GM19193 (cell line): ENCODE measurements at regions not wholly inside any gene's neighbourhood (a gene's known extent, or its start where the extent isn't known, plus 50 kb on each side); places are given as distances from the start of the nearest gene placed in this dataset.

ENCODE experiments used
- POLR2A ChIP-seq: IDR thresholded peaks from 4 replicates; pipeline ENCODE4 v1.6.1; 2011; ENCODE audit not compliant: insufficient read depth, insufficient read length; ENCODE audit errors: extremely low read depth

DNA sequence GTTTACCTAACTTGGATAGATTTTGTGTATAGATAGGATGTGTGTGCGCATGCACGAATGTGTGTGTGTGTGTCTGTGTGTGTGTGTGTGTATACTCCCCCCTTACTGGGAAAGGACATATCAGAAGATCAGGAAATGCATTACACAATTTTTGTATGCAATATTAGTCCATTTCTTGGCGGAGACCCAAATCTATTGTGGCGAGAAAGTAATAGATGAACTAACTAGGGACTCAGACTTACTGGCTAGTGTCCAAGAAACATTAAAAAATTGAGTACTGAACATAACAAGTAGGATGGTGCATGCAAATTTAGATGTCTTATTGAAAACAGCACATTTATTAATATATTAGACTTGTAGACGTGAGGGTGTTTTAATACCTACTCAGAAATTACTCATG, 1036.5 kb upstream of the FANCL start:
- no peak for TF ChIP-seq POLR2A

DNA sequence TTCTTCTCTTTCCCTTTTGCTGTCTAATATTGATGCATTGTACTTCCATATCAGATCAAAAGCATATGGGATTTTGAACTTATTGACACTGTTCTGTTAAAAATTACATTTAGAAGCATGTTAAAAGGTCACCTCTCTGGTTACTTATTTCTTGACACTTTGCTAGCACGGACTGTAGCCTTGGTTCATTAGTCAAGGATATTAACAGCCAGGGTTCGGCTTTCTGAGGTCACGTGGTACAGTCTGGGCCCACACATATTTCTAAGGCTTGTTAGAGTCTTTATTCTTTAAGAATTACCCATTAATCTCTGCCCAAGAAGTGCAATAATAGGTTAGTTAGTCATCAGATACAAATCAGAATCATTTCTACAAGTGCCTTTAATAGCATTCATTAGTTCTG, 1035.8 kb upstream of the FANCL start:
- no peak for TF ChIP-seq POLR2A

DNA sequence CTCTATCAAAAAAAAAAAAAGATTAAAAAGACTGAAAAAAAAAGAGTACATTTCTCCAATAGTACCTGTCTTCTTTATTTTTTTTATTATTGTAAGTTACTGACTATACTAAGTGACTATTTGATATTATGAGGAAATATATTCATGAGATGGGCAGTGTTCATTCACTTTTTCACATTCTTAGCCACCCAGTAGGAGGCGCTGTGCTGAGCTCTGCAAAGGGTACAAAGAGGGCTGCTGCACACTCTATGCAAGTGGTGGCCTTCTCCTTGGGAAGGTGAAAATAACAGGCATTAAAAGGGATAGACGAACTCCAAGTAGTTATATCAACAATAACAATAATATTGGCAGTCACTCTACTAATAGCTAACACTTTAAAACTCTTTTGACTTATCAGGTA, 1034.9 kb upstream of the FANCL start:
- no peak for TF ChIP-seq POLR2A

DNA sequence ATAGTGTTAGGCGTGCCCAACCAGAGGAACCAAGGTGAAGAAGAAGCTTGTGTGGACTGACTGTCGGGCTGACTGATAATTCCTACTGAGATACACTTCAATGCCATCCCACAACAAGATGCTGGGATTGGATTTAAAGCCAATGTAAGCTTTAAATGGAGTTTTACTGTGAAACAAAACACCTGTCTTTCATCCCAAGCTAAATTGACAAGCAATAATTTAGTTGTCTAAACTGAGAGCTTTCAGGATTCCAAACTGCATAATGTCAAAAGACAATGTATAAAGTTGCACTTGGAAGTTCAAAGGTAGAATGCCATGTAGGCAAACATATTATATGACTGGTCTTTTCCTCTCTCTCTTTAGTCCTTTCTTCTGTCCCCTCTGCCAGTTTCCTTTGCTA, 1025.3 kb upstream of the FANCL start:
- TF ChIP-seq POLR2A, result no peak

DNA sequence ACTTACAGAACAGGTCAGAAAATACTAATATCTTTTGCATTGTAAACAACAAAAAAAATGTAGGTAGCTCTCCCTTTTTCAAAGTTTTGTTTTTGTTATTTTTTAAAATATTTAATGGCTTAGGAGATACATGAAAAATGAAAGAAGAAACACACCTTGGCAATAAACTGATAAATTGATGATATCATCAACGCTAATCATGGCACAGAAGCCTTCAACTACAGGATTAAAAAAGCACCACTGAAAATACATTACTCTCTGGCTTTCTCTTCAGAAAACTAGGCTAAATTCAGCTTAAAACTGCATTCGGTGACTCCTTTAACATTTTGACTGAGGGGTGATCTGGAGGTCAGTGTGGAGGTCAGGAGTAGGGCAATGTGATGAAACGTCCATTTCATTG, 1018.8 kb upstream of the FANCL start:
- no peak for TF ChIP-seq POLR2A

DNA sequence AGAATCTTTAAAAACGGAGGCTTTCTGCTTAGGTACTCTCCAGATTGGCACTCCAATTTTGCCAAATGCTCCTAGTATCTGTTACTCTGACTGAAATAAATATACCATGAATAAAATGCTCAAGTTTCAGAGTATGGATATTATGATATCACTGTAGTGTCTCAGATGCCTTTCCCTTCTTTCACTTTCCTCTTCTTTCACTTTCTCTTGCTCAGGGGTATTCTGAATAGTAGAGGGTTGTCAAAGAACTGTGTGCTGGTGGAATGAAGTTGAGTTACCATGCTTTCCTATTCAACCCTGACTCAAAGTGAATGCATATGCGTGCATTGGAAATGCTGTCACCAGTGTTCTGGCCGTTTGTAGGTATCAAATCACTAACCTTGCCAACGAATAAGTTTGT, 1015.2 kb upstream of the FANCL start:
- TF ChIP-seq POLR2A, result no peak

DNA sequence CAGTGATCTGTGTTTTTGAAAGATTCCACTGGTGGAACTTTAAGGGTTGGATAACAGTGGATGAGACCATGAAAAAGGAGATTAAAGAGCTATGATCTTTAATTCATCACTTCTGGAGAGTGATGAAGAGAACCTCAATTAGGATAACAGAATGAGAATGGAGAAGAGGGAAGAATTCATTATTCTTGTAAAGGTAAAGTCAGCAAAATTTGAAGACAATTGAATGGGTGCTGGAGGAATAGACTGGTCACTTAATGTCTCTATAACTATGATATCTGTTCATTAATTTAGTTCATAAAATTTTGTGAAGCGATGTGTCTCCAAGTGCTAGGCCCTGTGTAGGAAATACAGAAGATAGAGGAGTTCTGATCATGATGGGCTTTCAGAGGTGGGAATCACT, 1013.2 kb upstream of the FANCL start:
- no peak for TF ChIP-seq POLR2A

DNA sequence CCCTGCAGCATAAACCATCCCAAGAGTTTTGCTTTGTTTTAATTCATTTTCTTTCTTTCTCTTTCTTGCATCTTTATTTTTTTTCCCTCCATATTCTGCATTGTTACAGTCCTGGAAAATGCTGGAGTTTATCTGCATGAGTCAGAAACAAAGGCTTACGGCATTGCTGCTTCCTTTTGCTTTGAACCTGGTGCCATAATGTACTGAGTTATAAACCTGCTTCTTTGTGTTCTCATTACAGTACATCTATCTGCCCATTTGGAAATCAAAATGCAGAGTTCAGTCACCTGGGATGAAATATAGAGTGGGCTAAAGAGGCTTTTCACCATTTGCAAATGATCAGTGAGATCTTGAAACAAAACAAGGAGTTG, 1009.2 kb upstream of the FANCL start:
- no peak for TF ChIP-seq POLR2A

DNA sequence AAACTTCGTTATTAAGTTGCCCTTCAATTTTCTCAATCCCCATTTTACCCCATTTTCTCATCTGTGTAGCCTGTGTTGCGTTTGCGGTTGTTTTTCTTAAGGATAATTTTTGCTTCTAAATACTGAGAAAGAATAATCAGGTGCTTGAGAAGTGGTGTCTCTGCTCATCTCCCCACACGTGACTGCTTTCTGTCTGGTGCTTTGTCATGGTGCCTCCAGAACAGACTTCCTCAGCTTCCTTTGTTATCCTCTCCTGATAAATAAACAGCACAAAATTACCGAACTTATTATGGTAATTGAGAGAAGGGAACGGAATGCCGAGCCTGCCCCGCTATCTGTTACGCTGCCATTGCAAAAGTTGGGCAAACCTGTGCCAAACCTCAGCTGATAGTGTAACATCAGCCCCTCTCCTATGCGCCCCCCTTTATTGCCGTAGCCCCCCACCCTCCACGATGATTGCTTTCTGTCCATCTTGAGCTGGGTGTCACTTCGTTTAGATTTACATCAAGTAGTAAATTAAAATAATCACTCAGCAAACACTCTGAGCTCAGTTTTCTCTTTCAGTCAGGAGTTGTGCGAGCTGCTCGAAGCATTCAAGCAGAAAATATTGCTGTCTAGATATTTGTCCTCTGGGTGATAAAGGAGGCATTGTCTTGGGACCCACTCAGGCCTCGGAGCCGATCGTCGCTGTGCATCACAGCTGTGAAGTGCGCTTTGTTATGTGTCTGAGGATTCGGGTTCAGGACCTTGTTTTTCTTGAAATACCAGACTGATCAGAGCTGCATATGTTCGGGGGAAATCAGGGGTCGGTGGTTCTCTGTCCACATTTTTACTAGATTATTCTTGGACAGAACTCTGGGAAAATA, 1008.5 kb upstream of the FANCL start:
- TF ChIP-seq POLR2A, result no peak

DNA sequence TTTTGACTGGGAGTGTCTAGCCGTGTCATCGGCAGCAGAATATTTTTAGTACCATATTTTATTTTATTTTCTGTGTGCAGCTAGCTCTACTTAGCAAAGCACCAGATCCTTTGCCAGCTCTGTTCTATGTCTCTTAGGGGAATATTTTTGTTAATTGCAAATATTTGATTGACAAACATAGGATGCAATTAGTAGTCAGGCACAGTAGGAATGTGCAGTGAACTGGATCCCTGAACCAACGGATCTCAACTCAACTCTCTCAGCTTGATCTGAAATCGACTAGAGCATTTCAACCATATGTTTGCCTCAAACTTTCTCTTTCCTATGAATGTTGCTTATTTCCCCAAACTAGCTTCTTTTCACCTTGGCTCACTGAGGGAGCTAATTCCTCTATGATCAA, 998.0 kb upstream of the FANCL start:
- TF ChIP-seq POLR2A, result no peak

DNA sequence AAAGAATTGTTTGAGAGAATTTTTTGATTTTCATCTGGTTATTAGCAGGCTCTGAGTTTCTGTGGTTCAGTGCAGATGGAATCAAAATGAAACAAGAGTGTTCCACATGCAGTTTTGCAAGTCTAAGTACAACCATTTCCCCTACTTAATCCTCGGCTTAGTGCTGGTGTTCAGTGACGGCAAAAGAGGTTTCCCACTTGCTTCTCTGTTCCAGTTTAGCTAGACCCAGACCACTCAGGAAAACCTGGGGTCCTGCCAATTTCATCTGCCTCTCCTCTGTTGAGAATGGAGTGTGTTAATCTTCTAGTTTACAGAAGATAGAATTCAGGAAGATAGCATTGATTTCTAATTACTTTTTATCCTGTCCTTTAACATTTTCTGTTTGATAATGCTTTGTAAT, 996.2 kb upstream of the FANCL start:
- TF ChIP-seq POLR2A, result no peak

DNA sequence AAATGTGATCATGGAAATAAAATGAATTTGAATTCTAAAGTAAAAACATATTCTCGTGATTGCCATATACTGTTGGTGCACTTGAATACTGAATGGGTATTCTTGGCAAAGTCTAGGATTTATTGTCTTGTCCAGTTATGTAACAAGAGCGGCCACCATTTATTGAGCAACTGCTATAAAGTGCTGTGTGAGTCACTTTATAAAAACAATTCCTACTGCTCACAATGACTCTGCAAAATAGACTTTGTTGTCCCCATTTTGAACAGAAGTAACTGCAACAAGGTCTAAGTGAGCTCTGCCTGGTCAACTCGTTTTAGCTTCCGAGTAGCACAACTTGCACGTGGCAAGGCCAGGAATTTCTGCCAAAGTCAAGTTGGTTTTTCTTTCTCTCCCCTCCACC, 995.6 kb upstream of the FANCL start:
- no peak for TF ChIP-seq POLR2A

DNA sequence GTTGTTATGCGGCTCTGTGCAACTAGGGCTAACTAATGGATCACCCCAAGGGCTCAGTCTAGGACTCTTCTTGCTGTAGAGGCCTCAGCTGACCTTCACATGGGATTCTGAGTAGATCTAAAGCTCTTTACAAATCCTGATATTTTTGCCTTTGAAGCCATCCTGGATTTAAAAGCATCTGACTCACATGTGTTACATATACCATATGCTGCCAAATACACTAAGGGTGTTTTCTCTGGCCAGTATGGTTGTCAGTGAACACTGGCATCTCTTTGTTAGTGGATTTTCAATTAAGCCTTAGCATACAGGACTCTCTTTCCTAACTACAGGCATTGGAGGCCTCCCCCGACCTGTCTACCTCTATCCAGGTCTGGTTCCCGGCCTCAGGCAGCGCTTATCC, 992.8 kb upstream of the FANCL start:
- TF ChIP-seq POLR2A, result no peak

DNA sequence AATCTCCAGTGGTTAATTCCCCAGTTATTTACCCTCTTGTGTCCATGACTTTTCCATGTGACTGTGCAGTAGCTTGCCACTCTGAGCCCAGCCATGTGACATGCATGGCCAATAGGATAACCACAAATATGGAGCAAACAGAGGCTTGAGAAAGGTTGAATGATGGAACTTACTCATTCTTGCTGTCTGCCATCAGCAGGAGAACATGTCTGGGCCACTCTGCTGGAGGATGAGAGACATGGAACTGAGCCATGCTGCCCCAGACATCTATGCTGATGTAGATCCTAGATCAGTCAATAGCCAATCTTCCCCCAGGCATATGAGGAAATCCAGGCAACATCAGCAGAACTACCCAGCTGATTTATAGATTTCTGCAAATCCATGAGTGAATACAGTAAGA, 992.3 kb upstream of the FANCL start:
- no peak for TF ChIP-seq POLR2A

DNA sequence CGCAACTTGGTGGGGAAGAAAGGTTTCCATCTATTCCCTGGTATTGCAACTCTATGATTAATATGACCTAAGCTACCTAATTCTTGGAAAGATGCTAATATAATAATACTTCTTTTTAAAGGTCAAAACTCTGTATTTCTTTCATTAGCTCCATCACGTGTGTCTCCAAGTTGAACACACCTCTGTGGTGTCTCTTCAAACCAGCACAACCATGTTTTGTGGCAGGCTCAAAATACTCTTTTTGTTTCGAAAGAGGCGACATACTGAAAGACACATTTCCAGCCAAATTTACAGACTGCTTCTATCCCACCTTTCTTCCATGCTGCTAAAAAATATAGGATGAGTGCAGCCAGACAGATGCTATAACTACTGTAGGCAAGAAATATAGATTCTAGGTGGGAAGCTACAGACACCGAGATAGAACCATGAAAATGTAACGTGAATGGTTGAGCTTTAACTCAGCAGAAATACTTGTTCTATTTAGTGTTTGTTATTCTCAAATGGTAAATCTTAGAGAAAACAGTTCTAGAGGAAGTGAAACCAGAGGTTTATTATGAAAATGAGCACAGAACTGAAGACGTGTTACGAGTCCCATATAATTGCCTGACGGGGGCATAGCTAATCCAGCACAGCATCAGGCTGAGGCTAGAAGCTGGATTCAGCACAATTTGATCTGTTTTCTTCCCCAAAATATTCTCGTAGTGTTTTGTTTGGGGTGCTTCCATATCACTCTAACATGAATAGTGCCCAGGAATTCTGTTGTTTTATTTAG, 991.5 kb upstream of the FANCL start:
- no peak for TF ChIP-seq POLR2A

DNA sequence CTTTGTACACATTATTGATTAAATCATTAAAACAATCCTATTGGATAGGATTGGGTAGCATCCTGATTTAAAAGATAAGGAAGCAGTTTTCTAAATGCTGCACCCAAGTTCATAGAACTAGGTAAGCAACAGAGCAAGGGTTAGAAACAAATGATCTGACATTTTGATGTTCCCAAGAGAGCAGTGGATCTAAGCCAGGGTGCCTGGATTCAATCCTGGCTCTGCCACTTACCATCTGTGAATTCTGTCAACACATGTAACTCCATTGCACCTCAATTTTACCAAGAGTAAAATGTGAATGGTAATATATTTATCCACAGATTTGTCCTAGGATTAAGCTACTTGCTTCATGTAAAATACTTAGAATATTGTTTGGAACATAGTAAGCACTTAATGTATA, 982.6 kb upstream of the FANCL start:
- TF ChIP-seq POLR2A, result no peak
